ENCODE measurements at regions not wholly inside any gene's neighbourhood (a gene's known extent, or its start where the extent isn't known, plus 50 kb on each side); places are given as distances from the start of the nearest gene placed in this dataset.

DNA sequence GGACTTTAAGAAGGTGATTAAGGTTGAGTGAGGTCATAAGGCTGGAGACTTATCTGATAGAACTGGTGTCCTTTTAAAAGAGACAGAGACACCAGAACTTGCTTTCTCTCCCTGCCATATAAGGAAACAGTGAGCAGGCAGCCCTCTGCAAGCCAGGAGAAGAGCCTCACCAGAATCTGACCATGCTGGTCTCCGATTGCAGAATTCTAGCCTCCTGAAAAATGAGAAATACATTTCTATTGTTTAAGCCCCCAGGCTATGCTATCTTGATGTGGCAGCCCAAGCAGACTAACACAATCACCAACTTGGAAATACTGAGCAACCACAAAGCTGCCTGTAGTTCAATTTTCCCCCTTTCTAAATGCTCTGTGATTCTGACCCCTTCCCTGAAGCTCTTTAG lies 161.4 kb upstream of the RARB start:
- Histone ChIP-seq H3K4me1 (no peaks in the 10 kb centered on the region), H3K4me2 (no peak overlapping the region), H3K9me3 (no peaks in the 10 kb centered on the region), H3K4me3 (no peak overlapping the region), H3K27ac (no peak overlapping the region)
- FAIRE-seq (no peak), DNase-seq (ENCODE audit: low read depth in 1 of 2, low spot score in 1 of 2) (no peak), ATAC-seq (no peak)
- TF ChIP-seq HEYL (CRISPR knock-in tag; IDR thresholded peaks at IDR 0.05) (no peak), EHMT2 (IDR thresholded peaks at IDR 0.05; ENCODE audit: low read depth) (no peak), MAZ (IDR thresholded peaks at IDR 0.05; ENCODE audit: borderline replicate concordance, low read depth, low read length) (no peak), MYC (IDR thresholded peaks at IDR 0.05; ENCODE audit: borderline replicate concordance, low read length) (no peak), HOXB5 (CRISPR knock-in tag; IDR thresholded peaks at IDR 0.05) (no peak), HDAC2 (IDR thresholded peaks at IDR 0.05) (no peak), RNF2 (IDR thresholded peaks at IDR 0.05; ENCODE audit: borderline replicate concordance, low read depth) (no peak), NR3C1 (IDR thresholded peaks at IDR 0.05) (no peak), KDM1A (IDR thresholded peaks at IDR 0.05; ENCODE audit: low read depth) (no peak), RFX5 (IDR thresholded peaks at IDR 0.05) (no peak), ZSCAN20 (CRISPR knock-in tag; IDR thresholded peaks at IDR 0.05) (no peak), POLR2AphosphoS2 (conservative IDR thresholded peaks at IDR 0.05; ENCODE audit: low read length) (no peak)
- TF ChIP-seq, protein P1, sequence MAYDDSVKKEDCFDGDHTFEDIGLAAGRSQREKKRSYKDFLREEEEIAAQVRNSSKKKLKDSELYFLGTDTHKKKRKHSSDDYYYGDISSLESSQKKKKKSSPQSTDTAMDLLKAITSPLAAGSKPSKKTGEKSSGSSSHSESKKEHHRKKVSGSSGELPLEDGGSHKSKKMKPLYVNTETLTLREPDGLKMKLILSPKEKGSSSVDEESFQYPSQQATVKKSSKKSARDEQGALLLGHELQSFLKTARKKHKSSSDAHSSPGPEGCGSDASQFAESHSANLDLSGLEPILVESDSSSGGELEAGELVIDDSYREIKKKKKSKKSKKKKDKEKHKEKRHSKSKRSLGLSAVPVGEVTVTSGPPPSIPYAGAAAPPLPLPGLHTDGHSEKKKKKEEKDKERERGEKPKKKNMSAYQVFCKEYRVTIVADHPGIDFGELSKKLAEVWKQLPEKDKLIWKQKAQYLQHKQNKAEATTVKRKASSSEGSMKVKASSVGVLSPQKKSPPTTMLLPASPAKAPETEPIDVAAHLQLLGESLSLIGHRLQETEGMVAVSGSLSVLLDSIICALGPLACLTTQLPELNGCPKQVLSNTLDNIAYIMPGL (CRISPR knock-in tag; IDR thresholded peaks at IDR 0.05; ENCODE audit: borderline replicate concordance) = no peak
- TF ChIP-seq, protein P2, sequence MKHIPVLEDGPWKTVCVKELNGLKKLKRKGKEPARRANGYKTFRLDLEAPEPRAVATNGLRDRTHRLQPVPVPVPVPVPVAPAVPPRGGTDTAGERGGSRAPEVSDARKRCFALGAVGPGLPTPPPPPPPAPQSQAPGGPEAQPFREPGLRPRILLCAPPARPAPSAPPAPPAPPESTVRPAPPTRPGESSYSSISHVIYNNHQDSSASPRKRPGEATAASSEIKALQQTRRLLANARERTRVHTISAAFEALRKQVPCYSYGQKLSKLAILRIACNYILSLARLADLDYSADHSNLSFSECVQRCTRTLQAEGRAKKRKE (CRISPR knock-in tag; IDR thresholded peaks at IDR 0.05; ENCODE audit: low read depth) = no peak
- TF ChIP-seq, protein P3, sequence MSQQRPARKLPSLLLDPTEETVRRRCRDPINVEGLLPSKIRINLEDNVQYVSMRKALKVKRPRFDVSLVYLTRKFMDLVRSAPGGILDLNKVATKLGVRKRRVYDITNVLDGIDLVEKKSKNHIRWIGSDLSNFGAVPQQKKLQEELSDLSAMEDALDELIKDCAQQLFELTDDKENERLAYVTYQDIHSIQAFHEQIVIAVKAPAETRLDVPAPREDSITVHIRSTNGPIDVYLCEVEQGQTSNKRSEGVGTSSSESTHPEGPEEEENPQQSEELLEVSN (IDR thresholded peaks at IDR 0.05; ENCODE audit: borderline replicate concordance, low read depth) = no peak
- TF ChIP-seq, protein P4, sequence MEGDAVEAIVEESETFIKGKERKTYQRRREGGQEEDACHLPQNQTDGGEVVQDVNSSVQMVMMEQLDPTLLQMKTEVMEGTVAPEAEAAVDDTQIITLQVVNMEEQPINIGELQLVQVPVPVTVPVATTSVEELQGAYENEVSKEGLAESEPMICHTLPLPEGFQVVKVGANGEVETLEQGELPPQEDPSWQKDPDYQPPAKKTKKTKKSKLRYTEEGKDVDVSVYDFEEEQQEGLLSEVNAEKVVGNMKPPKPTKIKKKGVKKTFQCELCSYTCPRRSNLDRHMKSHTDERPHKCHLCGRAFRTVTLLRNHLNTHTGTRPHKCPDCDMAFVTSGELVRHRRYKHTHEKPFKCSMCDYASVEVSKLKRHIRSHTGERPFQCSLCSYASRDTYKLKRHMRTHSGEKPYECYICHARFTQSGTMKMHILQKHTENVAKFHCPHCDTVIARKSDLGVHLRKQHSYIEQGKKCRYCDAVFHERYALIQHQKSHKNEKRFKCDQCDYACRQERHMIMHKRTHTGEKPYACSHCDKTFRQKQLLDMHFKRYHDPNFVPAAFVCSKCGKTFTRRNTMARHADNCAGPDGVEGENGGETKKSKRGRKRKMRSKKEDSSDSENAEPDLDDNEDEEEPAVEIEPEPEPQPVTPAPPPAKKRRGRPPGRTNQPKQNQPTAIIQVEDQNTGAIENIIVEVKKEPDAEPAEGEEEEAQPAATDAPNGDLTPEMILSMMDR (IDR thresholded peaks at IDR 0.05) = no peak
- POLR2A ChIA-PET = no interaction called here
- WGBS (ENCODE audit: missing lambda C conversion rate) = 60% methylated on average over 1 of the region's 1 CpG
- CTCF ChIA-PET = no interaction called here

DNA sequence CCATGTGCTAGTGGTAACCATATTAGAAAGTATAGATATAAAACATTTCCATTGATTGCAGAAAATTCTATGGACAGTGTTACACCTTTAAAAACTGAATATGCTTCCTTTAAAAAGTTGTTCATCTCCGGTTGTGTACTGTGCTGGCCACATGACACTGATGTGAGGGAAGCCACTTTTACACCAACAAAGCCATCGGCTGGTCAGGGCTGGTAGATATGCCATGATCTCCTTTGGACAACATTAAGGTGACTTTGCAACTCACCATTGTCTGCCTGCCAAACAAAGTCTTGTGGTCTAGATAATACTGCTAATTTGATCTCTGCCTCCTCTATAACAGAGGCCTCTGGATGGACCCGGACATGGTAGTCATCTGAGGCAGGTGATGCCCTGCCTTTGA lies 156.0 kb upstream of the RARB start:
- no peak overlapping the region for H3K4me2 ChIP-seq
- WGBS (ENCODE audit: missing lambda C conversion rate) = 62% methylated on average over 3 of the region's 3 CpGs
- H3K9me3 ChIP-seq = no peaks in the 10 kb centered on the region
- no peak for ATAC-seq
- H3K27ac ChIP-seq = no peak overlapping the region
- no peak overlapping the region for H3K4me3 ChIP-seq
- DNase-seq (ENCODE audit: low read depth in 1 of 2, low spot score in 1 of 2) = no peak
- no peaks in the 10 kb centered on the region for H3K4me1 ChIP-seq
- CTCF ChIA-PET = interaction anchor here (1.5 kb wide), 1 partner anchor 126 kb away, joined by 3 read pairs; no protein-coding TSS in a partner anchor
- POLR2A ChIA-PET = no interaction called here
- no peak for FAIRE-seq
- TF ChIP-seq NFE2L2 (conservative IDR thresholded peaks at IDR 0.05; ENCODE audit: low read length) (no peak), FOSB (CRISPR knock-in tag; IDR thresholded peaks at IDR 0.05) (no peak), RAD21 (conservative IDR thresholded peaks at IDR 0.05 in 1 of 2, IDR thresholded peaks at IDR 0.05 in 1 of 2) (no peak), RCOR1 (IDR thresholded peaks at IDR 0.05; ENCODE audit: low read depth, low read length) (no peak), KDM1A (IDR thresholded peaks at IDR 0.05; ENCODE audit: low read depth) (no peak), MAZ (IDR thresholded peaks at IDR 0.05; ENCODE audit: borderline replicate concordance, low read depth, low read length) (no peak)
- TF ChIP-seq, protein P3 (IDR thresholded peaks at IDR 0.05; ENCODE audit: borderline replicate concordance, low read depth) = no peak
